ENCODE measurements at regions not wholly inside any gene's neighbourhood (a gene's known extent, or its start where the extent isn't known, plus 50 kb on each side); places are given as distances from the start of the nearest gene placed in this dataset.
A peak's percentile ranks its signal among the peaks of the same experiment; 100 is the strongest.

DNA sequence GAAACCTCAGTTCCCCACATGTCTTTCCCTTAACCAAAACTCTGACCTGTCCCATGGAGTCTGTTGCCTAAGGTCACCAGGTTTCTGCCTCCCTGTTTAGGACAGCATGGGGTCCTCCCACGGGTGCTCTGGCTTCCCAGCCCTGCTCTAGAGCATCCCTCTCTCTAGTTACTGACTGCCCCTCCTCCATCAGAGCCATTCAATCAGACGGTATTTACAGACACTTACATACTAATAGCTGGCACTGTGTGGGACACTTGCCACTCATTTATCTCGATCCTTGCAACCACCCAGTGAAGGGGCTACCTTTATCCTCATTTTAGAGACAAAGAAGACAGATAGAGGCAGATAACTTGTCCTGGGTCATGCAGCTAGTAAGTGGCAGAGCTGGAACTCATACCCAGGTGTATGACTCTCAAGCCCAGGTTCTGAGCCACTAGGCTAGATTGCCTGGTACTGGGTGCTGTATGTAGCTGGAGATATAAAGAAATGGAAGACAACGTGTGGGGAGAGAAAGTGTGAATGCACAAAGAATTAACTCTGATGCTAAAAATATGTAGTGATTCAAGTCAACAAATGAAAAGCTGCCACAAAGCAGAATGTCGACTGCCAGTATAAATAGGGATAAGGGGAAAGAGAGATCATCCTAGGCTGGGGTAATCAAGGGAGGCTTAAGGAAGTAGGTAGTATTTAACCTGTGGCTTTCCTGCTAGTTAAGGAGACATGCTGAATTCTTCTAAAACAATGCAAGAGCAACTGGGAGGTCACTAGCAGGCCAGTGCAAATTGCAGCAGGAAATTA lies 52.5 kb upstream of the PDE8B start:
- DNase-seq (ENCODE audit: low read depth in 2 of 2) = no peak

DNA sequence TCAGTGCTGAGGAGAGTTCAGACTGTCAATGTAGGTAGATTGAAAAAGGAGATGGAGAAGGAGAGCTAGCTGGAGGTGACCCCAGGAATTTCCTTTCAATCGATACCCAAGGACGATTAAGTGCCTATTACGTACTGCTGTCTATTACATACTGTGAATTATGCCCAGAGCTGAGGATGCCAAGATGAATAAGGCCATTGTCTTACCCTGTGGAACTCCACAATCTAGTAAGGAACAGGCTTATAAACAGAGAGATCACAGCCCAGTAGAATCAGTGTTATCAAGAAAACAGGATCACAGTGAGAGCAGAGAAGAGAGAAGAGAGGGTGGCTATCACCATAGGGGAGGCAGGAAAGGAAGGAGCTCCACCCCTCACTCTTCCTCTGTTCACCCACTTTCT lies 54.1 kb upstream of the PDE8B start:
- DNase-seq (ENCODE audit: low read depth in 2 of 2) = no peak

GRCh38 chr5:77155179-77155785 lies 55.2 kb upstream of the PDE8B start:
- no peak for DNase-seq (ENCODE audit: low read depth in 2 of 2)

GRCh38 chr5:77152441-77152840 lies 58.0 kb upstream of the PDE8B start:
- no peak for DNase-seq (ENCODE audit: low read depth in 2 of 2)

- no peak for DNase-seq (ENCODE audit: low read depth in 2 of 2)
Observed at GRCh38 chr5:77151501-77151900, 59.0 kb upstream of the PDE8B start.

GRCh38 chr5:77146896-77147295 lies 59.8 kb upstream of the ZBED3 start:
- DNase-seq (ENCODE audit: low read depth in 2 of 2) = no peak

GRCh38 chr5:77145666-77146065 lies 58.6 kb upstream of the ZBED3 start:
- DNase-seq (ENCODE audit: low read depth in 2 of 2) = no peak

DNA sequence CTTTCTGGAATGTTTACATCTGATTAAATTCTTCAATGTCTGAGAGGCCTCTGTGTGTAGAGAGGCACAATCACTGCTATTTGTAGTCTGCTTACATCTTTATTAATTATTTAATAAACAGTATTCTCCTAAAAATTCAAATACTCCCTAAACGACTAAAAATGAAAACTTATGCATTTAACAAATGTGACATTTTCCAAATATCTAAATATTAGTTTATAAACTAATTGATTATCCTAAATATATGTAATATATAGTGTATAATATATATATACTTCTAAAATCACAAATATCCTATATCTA lies 57.7 kb upstream of the ZBED3 start:
- DNase-seq (ENCODE audit: low read depth in 2 of 2) = no peak

- peak; percentile 7 to 23 for DNase-seq (ENCODE audit: low read depth in 2 of 2)
Observed at GRCh38 chr5:77143998-77144836, 57.1 kb upstream of the ZBED3 start.

- DNase-seq (ENCODE audit: low read depth in 2 of 2) = no peak
Observed at GRCh38 chr5:77140350-77140749, 53.3 kb upstream of the ZBED3 start.

DNA sequence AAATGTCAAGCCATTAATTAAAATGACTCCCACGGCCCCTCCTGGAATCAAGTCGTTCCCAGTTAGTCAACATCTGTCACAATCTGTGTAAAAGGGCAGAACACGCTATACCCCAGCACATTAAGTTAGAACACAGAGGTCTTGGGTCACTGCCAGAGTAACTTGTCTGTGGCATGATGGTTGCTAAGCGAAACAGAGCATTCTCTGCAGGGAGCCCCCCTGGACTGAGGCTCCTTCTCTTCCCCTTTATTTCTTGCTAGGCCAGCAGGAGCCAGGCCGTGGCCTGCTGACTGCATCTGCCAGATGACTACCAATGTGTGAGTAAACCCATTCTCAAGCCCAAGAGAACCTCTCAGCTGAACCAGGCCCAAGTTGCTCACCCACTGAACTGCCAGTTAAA lies 51.9 kb upstream of the ZBED3 start:
- DNase-seq (ENCODE audit: low read depth in 2 of 2) = no peak

Measured in stimulated activated CD8-positive, alpha-beta memory T cell treated with anti-CD3 and anti-CD28 coated beads, Interleukin-15, amount 100 ng/mL, for 4 hours (primary cell).